HG03469 (cell line): ENCODE measurements at regions not wholly inside any gene's neighbourhood (a gene's known extent, or its start where the extent isn't known, plus 50 kb on each side); places are given as distances from the start of the nearest gene placed in this dataset.

Experiments used
- ATAC-seq: cut with Tn5 transposase; IDR thresholded peaks from one replicate; pipeline ENCODE4 v1.9.1; 2021; ENCODE audit warnings: mild to moderate bottlenecking, moderate library complexity, moderate number of reproducible peaks; ENCODE audit not compliant: unreplicated experiment

DNA sequence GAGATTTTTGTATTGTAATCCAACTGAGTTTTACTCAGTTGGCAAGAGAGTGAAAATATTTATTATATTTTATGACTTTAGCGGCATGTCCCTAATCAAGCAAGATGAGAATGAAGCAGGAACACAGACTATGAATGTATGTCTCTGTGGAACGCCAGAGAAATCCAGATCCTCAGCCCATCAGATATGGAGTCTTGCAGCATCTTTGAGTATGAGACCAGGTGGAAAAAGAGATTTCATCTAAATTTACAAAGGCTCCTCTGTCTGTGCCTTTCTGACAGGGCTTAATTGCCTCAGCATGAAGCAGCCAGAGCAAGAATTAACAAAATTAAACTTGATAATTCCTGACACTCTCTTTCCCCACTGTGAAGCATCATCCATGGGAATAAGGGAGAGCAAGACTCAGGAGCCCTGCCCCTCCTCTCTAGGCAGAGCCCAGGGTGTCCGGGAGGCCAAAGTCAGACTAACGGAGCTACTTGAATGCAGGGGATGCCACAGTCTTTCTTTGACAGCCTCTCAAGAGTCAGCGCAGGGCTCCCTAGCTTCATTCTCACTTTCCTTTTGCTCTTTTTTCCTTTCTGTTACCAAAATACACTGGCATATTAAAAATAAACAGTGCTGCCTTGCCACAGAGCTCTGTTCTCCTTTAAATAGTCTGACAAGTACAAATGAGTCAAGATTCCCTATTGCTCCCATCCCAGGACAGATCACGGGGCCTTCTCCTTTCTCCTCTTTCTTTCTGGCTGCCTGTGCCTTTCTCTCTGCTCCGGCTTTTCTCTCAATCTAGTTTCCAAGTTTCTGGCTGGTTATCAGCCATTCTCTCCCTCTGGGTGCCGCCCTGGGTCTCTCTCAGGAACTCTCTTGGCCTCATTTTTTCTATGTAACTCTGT, 132.2 kb upstream of the INHBA start:
- ATAC-seq, result no peak

DNA sequence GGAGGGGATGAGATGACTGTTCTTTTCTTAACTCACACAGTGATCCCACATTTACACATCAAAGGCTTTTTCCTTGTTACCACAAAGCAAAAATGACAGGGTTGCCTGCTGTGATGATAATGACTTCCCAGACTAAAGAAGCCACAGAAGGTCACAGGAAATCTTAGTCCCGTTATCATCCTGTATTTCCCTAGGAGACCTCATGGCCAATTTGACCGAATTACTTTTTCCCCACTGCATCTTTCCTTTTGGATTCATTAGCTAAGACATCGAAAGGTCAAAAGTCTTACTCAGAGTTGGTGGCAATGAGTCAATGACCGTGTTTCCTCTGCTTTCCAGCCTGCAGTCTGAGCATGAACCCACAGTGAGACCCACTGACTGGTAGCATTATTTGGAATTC, 130.1 kb upstream of the INHBA start:
- ATAC-seq, result no peak

DNA sequence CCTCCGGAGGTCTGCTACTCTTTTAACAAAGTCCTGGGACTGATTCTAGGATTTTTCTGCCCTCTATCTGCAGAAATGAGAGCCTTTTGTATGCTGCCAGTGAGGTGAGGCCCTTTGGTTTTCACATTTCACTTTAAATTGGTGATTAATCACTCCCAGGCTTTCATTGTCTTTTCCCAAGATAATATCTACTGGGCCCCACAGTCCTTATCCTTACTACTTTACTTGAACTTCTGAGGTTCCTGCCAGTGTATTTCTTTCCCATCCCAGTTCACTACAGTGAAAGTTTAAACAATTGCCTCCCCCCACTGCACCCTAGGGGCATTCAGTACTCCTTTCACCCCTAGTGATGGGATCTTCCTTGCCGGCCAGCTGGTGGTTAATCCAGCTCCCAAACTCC, 127.4 kb upstream of the INHBA start:
- no peak for ATAC-seq

DNA sequence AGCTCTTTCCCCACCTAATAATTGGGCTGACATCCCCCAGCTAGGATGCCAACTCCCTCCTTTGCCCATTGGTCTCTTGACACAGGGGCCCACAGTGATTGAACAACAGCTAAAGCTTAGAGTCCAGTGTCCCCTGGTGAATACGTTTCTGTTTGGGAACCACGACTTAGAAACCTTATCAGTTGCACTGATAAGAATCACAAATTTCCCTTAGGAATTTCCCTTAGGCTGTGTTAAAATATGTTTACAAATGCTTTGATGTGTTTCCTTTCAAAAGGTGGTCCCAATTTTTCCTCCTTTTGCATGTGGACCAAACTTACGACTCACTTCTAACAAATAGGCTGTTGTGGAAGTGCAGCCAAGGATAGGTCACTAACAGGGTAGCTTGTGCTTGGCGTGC, 126.0 kb upstream of the INHBA start:
- ATAC-seq, result no peak

DNA sequence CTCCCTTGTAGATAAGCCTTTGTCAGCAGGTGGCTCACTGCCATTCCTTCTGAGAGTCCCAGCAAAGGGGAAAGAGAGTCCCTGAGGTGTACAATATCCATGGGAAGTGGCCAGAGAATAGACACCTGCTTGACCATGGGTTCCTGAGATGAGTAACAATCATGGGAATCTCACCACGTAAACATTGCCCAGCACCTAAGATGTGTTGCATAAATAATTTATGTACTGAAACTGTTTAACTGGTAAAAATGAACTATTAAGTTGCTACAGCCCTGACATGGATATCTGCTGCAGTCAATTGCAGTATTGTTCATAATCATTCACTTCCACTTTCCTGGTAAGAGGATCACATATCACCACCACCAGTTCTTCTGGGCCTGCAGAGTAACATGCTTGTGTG, 123.8 kb upstream of the INHBA start:
- no peak for ATAC-seq

DNA sequence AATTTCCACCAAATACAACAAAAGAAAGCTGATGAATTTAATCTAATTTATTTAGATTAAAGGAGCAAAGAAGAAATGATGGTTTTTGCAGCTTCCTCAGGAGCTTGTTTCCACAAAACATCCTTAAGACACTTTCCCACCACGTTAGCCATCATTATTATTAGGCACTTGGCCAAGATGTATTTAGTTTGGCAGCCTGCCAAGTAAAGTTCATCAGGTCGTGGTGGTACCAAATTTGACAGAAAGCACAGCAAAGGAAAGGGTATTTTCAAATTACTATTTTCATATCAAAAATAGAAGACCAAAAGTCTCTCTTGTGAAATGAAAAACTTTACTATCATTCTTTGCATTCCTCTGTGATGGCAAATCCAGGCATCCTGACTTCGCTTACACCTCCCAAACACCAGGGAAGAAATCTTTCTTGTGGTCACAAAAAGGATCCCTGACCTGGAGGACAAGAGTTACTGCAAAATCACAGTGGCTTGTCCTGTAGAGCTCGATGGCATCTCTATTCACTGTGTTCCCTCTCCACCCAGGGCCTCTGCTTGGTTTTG, 123.1 kb upstream of the INHBA start:
- ATAC-seq, result no peak

DNA sequence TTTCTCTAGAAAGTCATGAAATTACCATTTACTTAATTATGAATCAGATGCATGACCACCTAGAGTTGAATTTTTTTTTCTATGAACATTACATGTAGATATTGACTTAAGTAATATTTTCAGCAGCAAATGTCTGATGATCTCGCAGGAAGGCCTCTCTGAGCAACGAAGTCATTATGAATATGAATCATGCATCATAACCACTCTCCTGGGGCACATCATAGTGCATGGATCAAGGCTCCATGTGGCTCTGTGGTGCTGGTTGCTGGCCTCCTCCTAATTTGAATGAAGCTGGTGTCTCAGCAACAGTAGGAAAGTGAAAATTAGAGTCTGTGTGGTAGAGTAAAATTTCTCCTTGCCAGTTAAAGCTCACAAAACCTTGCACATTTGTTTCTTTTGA, 121.4 kb upstream of the INHBA start:
- ATAC-seq, result no peak

DNA sequence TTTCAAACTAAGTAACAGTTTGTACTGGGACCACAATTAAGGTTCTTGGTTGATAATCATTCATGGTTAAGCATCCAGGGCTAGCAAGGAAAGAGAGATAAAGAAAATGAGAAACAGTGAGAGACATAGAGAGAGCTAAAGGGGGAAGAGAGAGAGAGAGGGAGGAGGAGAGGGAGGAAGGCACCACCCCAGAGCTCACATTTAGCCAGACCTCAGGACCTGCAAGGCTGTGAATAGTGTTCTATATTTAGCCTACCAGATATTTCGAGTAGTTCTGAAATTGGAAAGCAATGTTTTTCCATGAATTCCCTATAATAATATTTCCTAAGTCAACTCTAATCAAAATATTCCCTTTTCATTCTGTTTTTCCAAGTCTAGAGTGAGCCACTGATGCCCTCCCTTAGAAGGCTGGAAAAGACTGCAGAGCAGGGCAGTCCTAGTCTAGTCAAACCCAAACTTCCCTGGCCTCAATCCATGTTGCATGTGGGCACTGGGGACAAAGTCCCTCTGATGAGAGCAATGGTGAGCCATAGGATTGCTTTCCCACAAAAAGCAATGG, 119.4 kb upstream of the INHBA start:
- ATAC-seq, result no peak

DNA sequence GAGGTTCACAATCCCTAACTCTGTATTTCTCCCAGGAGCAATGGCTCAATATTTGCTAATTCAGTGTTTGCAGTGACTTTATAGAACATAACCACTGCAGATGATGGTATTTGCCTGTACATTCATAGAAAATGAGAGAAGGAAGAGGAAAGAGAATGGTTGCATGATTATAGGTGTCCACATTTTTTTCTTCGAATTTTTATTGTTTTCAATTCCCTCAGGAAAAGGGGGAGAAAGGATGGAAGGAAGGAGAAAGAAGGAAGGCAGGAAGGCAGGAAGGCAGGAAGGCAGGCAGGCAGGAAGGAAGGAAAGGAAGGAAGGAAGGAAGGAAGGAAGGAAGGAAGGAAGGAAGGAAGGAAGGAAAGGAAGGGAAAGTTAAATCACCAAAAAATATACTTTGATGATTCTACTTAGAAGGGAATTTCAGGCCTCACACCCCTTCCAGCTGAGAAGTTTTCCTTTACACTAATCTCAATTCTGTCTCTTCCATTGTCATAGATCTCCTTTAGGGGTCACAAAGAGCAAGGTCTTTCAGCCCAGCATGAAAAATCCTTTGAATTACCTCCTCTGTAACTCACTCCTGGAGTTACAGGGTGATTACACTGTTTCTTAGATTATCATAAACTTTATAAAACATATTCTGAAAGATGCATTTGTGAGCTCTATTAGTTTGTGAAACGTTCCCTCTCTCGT, 118.8 kb upstream of the INHBA start:
- no peak for ATAC-seq

DNA sequence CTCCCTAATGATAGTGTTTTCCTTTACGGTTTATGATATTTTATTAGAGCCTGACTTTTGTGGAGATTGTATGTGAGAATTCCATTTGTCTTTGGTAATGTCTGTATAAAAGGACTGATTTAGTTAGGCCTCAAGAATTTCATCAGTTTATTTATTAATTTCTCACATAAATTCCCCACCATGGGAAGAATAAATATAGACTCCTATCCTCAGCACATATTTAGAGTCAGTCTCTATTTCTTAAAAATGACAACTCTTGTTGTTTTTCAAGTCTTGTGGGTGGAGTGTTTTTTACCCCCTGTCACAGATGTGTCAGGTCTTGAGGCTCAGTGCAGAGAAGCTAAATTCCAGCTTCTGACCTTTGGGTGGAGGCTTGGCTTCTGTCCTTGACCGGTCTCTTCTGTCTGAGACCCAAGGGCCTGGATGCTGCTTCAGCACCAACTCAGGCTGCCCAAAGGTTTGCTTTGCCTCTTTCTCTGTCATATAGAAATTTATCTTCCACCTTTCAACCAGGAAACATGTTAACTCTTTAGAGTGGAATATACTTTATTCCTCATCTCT, 117.3 kb upstream of the INHBA start:
- ATAC-seq, result no peak

DNA sequence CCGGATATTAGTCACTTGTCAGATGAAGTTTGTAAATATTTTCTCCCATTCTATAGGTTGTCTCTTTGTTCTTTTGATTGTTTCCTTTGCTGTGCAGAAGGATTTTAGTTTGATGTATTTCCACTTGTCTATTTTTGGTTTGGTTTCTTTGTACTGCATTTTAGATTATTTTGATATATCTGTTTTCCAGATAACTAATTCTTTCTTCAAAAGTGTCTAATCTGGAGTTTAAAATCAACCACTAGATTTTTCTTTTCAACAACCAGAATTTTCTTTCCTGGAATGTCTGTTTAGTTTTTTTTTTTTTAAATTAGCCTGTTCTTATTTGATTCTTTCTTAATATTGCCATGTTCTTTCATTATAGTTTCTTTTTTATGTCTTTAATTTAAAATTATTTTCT, 116.8 kb upstream of the INHBA start:
- ATAC-seq, result no peak

DNA sequence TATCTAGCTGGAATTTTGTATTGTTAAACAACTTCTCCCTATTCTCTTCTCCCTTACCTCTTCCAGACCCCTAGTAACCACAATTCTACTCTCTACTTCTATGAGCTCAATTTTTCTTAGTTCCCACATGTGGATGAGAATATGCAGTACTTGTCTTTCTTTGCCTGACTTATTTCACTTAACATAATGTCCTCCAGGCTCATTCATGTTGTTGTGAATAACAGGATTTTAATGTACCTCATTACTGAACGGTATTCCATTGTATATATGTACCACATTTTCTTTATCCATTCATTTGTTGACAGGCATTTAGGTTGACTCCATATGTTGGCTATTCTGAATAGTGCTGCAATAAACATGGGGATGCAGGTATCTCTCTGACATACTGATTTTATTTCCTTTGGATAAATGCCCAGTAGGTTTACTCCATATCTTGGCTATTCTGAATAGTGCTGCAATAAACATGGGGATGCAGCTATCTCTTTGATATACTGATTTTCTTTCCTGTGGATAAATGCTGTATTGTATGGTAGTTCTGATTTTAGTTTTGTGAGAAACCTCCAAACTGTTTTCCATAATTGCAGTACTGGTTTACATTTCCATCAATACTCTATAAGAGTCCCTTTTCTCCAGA, 116.0 kb upstream of the INHBA start:
- ATAC-seq, result no peak

DNA sequence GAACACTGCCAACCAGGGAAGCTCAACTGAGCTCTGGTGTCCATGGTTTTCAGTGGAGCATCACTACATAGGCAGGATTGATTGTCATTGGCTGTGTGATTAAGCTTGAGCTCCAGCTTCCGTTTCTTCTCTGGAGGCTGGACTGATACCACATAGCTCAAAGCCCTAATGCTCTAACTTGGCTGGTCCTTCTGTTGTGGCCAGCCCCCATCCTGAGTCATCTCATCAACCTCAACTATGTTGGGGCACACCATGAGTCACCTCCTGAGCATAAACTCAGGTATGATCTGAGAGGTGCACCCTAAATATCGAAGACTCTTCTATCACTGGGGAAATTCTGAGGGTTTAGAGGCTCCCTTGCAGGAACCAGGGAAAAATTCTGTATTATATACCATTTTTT, 114.5 kb upstream of the INHBA start:
- peak; percentile 53 for ATAC-seq

DNA sequence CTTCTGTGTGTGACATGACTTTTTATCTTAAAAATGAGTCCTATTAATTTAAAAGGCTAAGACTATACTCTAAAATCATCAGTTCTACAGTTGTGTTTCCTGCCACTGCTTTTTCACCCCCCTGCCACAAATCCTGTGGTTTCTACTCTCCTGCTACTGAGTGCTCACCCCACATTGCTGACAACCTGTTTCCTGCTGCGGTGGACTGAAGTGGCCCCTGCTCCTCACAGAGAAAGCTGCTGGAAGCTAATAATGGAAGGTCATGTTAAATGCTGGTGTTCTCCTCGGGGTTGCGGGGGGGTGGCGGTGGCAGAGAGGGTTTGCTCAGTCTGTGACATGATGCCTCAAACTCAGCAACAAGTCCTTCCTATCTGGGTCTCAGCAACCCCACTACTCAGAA, 113.2 kb upstream of the INHBA start:
- ATAC-seq, result no peak

DNA sequence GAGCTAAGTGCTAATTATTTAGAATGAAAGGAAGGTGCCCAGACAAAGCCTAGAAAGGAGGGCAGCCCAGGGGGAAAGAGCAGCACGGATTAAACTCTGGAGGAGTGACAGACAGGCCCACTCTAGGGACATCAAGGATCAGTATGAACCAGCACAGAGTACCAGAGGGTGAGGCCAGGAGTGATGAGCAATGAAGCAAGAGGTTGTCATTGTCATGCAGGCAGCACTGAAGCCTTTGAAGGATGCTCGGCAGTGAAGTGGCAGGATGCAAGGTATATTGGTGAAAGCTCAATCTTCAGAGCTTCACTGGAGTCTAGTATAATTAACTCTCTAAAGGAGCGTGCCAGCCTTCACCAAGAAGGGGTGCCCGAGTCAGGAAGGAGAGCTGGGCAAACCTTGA, 112.0 kb upstream of the INHBA start:
- ATAC-seq, result no peak

DNA sequence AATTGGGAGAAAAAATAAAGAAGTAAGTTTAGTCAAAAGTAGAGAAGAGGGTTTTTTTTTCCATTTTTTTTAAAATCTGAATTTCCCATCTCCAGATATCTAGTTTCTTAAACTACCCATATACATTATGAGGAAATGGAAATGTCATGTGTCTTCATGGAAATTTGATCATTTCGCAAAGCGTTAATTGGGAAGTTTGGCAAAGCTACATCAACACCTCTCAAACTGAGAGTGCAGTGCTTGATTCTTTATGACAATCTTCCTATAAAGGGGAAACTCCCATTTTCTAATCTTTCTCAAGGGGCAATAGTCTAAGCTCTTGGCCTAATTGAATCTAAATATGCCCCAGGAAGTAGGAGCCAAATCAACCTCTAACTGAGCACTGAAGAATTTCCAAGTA, 110.4 kb upstream of the INHBA start:
- ATAC-seq, result no peak

DNA sequence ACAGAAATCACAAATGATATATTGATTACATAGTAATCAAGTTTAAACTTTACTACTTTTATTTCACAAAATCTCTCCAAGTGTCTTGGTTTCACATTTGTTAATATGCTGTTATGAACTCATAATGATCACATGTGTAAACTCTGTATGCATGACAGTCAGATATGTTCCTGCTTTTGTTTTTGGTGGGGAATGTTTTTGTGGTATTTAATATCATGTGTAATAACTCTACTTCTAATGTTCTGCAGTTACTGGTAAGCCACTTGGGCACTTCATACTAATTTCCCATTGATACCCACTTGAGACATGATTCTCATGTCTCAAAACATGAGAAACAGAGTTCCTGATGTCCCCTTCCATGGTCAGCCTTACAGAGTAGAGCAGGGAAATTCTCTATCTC, 109.1 kb upstream of the INHBA start:
- ATAC-seq, result no peak

DNA sequence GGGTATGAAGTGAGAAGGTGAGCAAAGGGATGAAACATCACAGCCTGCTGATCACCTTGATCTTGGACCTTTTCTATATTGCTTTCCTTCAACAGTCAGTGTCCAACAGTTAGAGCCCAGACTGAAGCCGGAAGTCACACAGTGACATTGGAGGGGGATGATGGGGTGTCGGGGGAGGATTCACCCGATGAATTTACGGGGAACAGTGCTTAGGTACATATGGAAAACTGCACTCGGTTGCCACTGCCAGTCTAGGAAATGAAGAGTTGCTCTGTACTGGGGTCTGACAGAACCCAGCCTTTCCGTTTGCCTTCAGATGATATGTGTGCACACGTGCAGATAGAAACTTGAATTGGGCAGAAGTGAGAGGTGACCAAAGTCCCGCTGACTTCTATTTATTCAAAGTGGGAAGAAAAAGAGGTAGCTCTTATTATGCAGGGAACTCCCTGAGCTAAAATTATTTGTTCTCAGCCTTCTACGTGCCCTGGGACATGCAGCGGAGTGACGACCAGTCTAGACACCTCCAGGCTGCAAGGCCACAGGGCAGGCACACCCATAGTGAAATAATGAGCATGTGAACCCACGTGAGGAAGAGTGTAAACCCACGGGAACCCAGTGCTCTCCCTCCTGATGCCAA, 107.2 kb upstream of the INHBA start:
- peak; percentile 85 for ATAC-seq

DNA sequence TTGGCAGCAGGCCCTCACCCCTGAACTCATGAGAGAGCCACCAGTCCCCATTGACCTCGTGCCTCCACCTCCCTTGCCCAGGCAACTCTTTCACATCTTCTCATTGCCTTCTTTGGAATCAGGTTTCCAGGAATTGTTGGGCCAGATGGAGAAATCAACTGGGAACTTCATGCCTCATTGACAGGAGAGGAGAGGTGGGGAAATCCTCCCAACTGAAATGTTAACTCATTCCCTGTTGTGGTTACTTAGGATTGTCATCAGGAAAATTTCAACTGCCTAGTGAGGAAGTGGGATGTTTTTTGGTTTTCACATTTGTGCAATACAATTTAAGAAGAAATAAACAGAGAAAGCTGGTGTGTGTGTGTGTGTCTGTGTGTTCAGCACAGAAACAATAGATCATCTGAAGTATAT, 106.6 kb upstream of the INHBA start:
- no peak for ATAC-seq

DNA sequence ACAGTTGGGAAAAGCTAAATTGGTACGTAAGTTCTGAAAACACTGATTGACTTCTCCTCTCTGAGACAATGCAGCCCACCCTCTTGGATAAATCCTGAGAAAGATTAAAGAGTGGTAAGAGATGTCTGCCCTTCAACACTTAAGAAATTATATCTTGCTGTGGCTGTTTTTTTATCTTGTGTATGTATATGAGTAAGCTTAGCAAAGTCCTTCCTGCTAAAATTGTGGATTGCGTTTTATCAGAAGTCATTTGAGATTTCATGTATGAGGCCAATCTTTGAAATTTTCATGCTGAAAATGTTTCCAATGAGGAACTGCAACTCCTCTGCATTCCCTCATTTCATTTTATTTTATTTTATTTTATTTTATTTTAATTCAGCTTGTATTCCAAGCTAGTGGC, 106.2 kb upstream of the INHBA start:
- ATAC-seq, result no peak

DNA sequence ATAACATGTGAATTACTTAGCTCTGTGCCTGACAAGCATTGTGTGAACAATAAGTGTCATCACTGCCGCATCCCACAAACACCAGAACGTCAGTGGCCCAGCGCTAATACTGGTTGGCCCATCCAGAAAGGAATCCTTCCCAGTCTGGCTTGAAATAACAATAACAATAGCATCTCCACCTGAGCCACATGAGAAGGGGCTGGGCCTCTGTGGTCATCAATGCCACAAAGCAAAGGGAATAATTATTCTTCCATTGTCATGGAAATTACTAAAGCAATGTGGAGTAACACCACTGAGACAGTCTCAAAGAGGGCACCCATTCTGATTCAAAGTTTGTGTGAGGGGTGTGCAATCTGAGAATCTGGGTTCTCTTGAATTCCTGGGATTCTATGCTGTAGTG, 105.7 kb upstream of the INHBA start:
- ATAC-seq, result no peak
